Fibroblast of the aortic adventitia (primary cell): ENCODE measurements at regions not wholly inside any gene's neighbourhood (a gene's known extent, or its start where the extent isn't known, plus 50 kb on each side); places are given as distances from the start of the nearest gene placed in this dataset.

Experiments used
- DNase-seq: peaks from one replicate; pipeline ENCODE4 v3.0.0-alpha.2; 2010; ENCODE audit warnings: low read depth
- H3K4me3 ChIP-seq: 2 replicates; pipeline ENCODE4 v1.5.1; 2011; ENCODE audit warnings: low read depth, mild to moderate bottlenecking, control low read depth, low read length, moderate library complexity
- TF ChIP-seq, protein P1 (sequence below): IDR thresholded peaks from 2 replicates; pipeline ENCODE4 v1.5.1; 2011; ENCODE audit warnings: mild to moderate bottlenecking, low read length, control low read depth, inconsistent platforms; ENCODE audit not compliant: insufficient read depth

DNA sequence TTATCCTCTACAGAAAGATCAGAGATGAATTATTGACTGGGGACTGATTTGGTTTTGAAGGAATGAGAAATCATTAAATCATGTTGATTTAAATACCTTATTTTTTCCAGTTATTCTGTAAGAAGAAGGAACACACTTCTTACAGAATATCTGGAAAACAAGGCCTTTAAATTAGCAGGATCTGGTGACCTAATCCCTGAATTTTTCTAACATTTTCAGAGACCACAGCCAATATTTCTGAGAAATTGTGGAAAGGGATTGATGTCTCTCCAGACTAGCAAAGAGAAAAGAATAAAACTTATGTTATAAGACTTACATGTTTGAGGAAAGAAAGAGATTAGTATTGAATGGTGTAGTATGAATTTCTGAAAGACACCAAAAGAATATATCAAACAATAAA, 104.0 kb downstream of the KCNE4 start:
- no peak for DNase-seq

DNA sequence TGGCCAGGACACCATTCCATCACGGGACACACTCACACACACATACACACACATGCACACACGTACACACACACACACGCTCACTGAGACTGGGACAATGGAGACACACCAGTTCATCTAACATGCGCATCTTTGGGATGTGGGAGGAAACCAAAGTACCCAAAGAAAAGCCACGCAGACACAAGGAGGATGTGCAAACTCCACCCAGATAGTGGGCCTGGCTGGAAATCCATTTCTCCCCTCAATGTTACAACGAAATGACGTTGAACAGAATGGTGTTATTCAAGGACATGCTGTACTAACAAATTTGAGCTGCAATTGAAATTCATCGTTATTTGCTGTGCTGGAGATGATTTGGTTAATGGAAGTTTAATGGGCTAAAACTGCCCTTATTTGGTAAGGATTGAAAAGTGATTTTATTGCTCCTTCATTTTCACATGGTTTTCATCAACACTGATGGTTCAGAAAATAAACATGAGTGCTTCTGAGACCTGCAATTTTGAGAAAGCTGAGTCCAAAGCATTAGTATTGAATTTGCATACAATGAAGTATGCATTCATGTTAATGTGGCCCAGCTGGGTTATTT, 110.0 kb downstream of the KCNE4 start:
- TF ChIP-seq, protein P1, sequence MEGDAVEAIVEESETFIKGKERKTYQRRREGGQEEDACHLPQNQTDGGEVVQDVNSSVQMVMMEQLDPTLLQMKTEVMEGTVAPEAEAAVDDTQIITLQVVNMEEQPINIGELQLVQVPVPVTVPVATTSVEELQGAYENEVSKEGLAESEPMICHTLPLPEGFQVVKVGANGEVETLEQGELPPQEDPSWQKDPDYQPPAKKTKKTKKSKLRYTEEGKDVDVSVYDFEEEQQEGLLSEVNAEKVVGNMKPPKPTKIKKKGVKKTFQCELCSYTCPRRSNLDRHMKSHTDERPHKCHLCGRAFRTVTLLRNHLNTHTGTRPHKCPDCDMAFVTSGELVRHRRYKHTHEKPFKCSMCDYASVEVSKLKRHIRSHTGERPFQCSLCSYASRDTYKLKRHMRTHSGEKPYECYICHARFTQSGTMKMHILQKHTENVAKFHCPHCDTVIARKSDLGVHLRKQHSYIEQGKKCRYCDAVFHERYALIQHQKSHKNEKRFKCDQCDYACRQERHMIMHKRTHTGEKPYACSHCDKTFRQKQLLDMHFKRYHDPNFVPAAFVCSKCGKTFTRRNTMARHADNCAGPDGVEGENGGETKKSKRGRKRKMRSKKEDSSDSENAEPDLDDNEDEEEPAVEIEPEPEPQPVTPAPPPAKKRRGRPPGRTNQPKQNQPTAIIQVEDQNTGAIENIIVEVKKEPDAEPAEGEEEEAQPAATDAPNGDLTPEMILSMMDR = no peak
- no peak for DNase-seq

More for the DNA sequence above, 104.0 kb downstream of the KCNE4 start:
- TF ChIP-seq, protein P1 = no peak
- H3K4me3 ChIP-seq = no peak overlapping the region

DNA sequence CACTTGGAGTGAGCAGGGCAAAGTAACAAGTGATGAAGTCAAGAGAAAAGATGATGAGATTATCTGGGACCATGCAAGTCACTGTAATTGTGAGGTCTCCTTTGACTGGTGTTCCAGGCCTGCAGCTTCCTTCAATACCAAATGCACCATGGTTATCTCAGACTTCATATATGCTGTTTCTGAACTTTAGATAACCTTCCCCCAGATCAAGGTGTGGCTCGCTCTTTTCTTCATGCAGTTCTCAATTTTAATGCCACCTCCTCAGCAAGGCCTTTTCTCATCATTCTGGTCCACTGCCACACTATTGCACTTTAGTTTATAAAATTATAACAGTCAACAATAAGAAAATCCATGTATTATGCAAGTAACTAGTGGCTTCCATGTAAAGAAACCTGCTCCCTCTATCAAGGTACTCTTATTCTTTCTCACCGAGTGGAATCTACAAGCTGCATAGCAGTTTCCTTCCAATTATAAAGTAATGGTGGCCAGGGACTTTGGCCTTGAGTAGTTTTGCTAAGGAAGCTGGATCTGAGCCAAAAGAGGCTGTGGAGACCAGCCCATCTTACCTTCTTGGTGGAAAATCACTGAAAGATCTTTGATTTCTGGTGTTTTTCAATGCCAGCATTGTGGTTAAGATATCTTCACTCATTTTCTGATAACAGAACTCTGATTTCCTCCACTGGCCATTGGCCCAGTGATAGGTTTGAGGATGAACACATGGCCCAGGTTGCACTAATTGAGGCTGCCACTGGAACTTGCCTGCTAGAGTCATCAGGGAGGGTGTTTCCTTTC, 113.6 kb downstream of the KCNE4 start:
- no peak overlapping the region for H3K4me3 ChIP-seq
- TF ChIP-seq, protein P1 = no peak
- DNase-seq = no peak

More for the DNA sequence above, 110.0 kb downstream of the KCNE4 start:
- H3K4me3 ChIP-seq = no peak overlapping the region

DNA sequence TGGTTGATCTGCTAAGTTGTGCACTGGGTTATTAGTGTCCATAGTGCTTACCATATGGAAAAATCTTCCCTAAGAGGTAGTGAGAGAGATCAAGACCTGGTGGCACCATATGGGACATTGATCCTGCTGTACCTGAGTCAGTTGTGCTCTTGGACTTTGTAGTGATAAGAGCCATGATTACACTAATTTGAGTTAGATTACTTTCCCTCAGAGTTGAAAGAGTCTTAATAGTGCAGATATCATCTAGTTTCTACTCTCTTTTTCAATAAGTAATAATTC, 114.2 kb downstream of the KCNE4 start:
- DNase-seq = no peak
- TF ChIP-seq, protein P1 = no peak
- no peak overlapping the region for H3K4me3 ChIP-seq

DNA sequence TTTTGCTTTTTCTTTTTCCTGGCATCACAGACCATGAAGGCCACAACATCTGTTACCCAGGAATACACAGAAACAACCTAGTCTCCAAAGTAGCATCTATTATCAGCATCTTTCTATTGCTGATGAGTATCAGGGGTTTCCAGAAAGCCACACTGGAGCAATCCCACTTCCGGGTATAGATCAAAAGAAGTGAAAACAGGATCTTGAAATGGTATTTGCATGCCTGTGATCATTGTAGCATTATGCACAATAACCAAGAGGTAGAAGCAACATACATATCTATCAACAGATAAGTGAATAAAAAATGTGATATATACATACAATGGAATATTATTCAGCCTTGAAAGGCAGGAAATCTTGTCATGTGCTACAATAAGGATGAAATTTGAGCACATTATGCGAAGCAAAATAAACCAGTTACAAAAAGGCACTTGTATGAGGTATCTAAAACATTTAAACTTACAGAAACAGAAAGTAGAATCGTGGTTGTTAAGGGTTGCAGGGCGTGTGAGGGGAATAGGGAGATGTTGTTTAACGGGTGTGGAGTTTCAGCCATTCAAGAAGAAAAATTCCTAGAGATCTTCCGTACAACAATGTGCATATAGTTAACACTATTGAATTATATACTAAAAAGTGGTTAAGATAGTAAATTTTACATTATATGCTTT, 115.1 kb downstream of the KCNE4 start:
- TF ChIP-seq, protein P1 = no peak
- H3K4me3 ChIP-seq = no peak overlapping the region
- no peak for DNase-seq

DNA sequence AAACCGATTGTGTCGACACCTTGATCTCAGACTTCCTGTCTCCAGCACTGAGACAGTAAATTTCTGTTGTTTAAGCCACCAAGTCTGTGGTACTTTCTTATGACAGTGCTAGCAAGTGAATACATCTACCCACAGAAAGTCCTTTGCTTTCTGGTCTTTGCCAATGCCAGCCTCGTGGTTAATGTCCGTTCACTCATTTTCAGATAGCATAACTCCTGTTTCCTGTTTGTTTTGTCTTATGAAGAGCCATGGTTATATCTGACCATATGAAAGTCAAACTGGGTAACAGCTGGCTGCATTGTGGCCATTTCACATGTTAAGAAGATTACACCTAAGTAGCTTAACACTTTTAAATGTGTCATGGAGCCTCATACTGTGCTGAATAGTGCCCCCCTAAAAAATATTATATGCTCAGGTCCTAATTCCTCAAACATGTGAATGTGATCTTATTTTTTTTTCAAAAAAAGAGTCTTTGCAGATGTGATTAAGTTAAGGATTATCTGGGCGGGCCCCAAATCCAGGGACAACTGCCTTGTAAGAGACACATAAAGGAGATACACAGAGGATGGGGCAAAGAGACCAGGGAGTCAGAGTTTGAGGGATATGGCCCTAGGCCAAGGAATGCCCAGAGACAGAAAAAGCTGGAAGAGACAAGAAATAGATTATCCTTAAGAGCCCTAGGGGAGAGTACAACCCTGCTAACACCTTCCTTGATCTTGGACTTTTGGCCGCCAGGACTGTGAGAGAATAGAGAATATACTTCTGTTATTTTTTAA, 118.0 kb downstream of the KCNE4 start:
- TF ChIP-seq, protein P1 = no peak
- DNase-seq = no peak
- H3K4me3 ChIP-seq = no peak overlapping the region
